Motor neuron (in vitro differentiated cells): ENCODE measurements at regions not wholly inside any gene's neighbourhood (a gene's known extent, or its start where the extent isn't known, plus 50 kb on each side); places are given as distances from the start of the nearest gene placed in this dataset.

Experiments used
- ATAC-seq, 8 experiments: fragments of 200-7000 bp; cut with Tn5 transposase; replicated peaks in 6 of 8; 2 replicates each; pipeline ENCODE4 v1.8.0; 2021; ENCODE audit warnings: mild to moderate bottlenecking in 8 of 8, moderate library complexity in 8 of 8
- H3K27ac ChIP-seq, 2 donors: fragments of 250-450 bp; sonication (Bioruptor Pico); 2 replicates each; pipeline ENCODE4 v1.9.0; 2021; ENCODE audit warnings: antibody characterized with exemption in 2 of 2, mild to moderate bottlenecking in 2 of 2, moderate library complexity in 1 of 2
- H3K4me1 ChIP-seq, 2 donors: fragments of 250-450 bp; sonication (Bioruptor Pico); replicated peaks in 1 of 2; 2 replicates each; pipeline ENCODE4 v1.6.1; 2021; ENCODE audit warnings: antibody characterized with exemption in 2 of 2, mild to moderate bottlenecking in 2 of 2, moderate library complexity in 1 of 2
- H3K4me3 ChIP-seq, 5 donors: fragments of 250-450 bp; sonication (Bioruptor Pico); 2 replicates each; pipeline ENCODE4 v1.9.0; 2021; ENCODE audit warnings: antibody characterized with exemption in 5 of 5, mild to moderate bottlenecking in 5 of 5, moderate library complexity in 4 of 5
- WGBS, 10 experiments: fragments of 450-650 bp; shearing (Covaris generic); methylation state at CpG; one replicate each; pipeline ENCODE4 v1.0.0; 2022; 5-methylcytosine and 5-hydroxymethylcytosine counted together
- in situ Hi-C, 9 experiments: fragments of 400-800 bp; cut with MboI; loops; one replicate each; pipeline ENCODE4 v1.15.0; 2021; ENCODE audit warnings: low sequenced_read_pairs in 9 of 9, low pct_unique_long_range_greater_than_20kb in 2 of 9; ENCODE audit not compliant: unreplicated experiment in 9 of 9

- Histone ChIP-seq H3K4me1 (peaks cover 0 to 5% of the 10 kb centered on the region in 2 donors), H3K27ac (no peak overlapping the region), H3K4me3 (no peak overlapping the region)
- in situ Hi-C loops: no loop called here
- WGBS, 10 experiments: 48 to 94% (median 75%) methylated on average over 2 to 6 of the region's 6 CpGs; no CpG with 5 or more reads in 2 of the 10 experiments
- ATAC-seq: no peak
Observed at GRCh38 chr2:177010146-177010545, 202.4 kb upstream of the HNRNPA3 start.

DNA sequence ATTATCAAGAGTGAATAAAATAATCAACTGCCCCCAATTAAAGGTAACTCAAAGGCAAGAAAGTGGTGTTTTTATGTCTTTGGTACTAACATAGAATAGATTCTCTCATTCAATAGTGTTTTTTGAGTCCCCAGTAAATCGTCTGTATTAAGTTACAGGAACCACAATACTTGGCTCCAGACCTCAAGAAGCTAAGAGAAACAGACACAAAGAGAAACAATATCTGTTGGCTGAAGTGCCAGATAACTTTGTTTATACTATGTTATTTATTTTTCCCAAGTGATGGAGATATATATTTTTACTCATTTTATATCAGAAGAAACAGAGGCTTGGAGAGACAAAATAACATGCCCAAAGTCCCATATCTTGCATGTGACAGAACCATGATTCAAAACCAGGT lies 201.7 kb upstream of the HNRNPA3 start:
- Histone ChIP-seq H3K4me1 (peaks cover 3 to 12% of the 10 kb centered on the region in 2 donors), H3K27ac (no peak overlapping the region), H3K4me3 (no peak overlapping the region)
- no peak for ATAC-seq
- in situ Hi-C loops: no loop called here
- 0 to 50% (median 33%) methylated on average over 1 of the region's 1 CpG; no CpG with 5 or more reads in 3 of the 10 experiments for WGBS, 10 experiments

DNA sequence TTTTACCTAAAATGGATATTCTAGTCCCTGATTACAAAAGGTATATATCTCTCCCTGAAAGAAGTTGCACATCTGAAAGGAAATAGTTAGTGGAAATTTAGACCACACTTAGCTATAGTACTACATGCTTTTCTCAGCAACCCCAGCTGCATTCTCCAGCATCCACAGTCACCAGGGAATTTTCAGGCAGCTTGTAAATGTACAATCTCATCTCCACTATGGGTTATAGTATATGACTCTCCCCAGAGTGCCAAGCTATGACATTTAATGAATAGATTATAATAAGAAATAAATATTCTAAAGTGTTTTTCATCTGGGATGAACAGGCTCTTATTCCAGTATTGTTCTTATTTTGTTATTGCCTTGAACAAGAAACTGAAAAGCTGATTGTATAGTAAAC lies 197.6 kb upstream of the HNRNPA3 start:
- H3K4me1 ChIP-seq: peaks cover 3 to 14% of the 10 kb centered on the region in 2 donors
- H3K4me3 ChIP-seq: no peak overlapping the region
- H3K27ac ChIP-seq: no peak overlapping the region
- in situ Hi-C loops: no loop called here
- no peak for ATAC-seq

DNA sequence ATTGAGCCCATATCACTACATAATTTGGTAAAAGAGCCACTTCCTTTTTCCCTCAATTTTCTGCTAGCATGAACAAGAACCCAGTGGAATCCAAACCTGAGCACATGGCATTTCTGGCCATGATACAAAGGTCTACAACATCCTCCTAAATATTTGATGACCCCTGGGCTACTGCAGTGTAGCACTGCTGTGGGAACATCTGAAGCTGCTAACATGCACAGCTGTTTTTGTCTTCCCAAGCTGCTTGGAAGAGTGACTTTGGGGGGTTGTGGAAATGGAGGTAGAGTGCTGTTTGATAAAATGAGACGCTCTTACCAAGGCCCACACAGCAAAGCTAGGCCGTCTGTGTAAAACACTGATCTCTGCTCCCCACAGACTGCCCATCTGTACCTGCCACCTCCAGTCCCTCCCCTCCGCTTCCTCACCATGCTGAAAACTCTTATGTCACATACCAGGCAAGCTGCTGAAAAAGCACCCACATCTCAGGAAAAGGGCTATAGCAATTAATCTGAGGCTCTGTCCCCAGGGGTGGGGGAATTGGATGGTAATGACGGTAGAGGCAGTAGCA lies 197.2 kb upstream of the HNRNPA3 start:
- Histone ChIP-seq H3K4me1 (peaks cover 3 to 14% of the 10 kb centered on the region in 2 donors), H3K27ac (no peak overlapping the region), H3K4me3 (no peak overlapping the region)
- ATAC-seq: peak in 5 of 8 experiments; percentile 13 to 81 (median 54)
- in situ Hi-C loops: no loop called here
- 40 to 80% methylated on average over 1 of the region's 4 CpGs; no CpG with 5 or more reads in 8 of the 10 experiments for WGBS, 10 experiments

DNA sequence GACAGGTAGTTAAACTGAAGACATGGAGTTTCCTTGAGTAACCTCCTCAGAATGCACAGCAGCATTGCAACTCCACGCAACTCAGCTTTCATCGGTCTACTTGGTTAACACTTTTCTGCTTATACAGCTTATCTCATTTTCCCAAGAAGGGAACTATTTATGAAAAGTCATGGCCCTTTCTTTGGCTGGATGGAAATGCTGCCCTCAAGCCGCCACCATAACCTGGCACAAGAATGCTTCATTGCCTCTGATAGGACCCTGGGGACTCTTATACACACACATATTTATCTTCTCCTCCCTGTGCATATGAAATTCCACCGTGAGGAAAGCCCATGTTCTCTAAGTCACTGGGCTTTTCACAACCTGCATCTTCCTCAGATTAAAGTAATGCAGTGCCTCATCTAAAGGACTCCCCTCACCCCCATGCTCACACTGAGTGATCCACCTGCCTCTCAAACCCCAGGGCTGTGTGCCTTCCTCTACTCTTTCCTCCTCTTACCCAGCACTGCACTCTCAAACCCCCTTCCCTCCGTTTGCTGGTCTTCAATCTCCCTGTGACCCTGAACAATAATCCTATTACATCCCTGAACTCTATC lies 192.0 kb upstream of the HNRNPA3 start:
- no peak overlapping the region for H3K27ac ChIP-seq
- peaks cover 0 to 18% of the 10 kb centered on the region in 2 donors for H3K4me1 ChIP-seq
- peak in 1 of 8 experiments; percentile 42 for ATAC-seq
- in situ Hi-C loops: no loop called here
- H3K4me3 ChIP-seq: no peak overlapping the region
- WGBS, 10 experiments: 13 to 75% (median 59%) methylated on average over 1 to 4 of the region's 5 CpGs; no CpG with 5 or more reads in 2 of the 10 experiments

GRCh38 chr2:177021706-177022343 lies 190.8 kb upstream of the HNRNPA3 start:
- peaks cover 0 to 13% of the 10 kb centered on the region in 2 donors for H3K4me1 ChIP-seq
- in situ Hi-C loops: no loop called here
- no peak overlapping the region for H3K27ac ChIP-seq
- no peak for ATAC-seq
- no peak overlapping the region for H3K4me3 ChIP-seq
- WGBS, 10 experiments: 17 to 100% (median 90%) methylated on average over 2 to 4 of the region's 7 CpGs; no CpG with 5 or more reads in 1 of the 10 experiments

DNA sequence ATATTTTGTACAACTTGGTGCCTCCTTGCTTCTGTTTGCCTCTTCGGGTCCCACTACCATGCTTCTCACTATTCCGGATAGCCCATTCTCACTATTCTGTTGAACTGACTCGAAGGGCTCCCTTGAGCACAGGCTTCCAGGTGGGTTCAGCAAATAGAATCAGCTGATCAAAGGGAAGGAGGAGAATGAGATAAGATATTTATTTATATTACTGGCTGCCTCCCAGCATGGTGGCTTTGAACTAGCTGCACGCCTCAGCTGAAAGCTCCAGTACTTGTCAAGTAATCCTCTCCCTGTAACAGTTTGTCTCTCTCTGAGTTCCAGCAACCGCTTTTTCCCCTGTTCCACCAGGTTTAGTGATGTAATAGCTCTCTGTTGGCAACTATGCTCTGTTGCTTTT lies 187.8 kb upstream of the HNRNPA3 start:
- peaks cover 0 to 21% of the 10 kb centered on the region in 2 donors for H3K4me1 ChIP-seq
- H3K27ac ChIP-seq: no peak overlapping the region
- no peak overlapping the region for H3K4me3 ChIP-seq
- 0 to 100% (median 80%) methylated on average over 1 to 5 of the region's 5 CpGs; no CpG with 5 or more reads in 2 of the 10 experiments for WGBS, 10 experiments
- in situ Hi-C loops: no loop called here
- no peak for ATAC-seq

- no peak for ATAC-seq
- in situ Hi-C loops: no loop called here
- 15 to 90% (median 60%) methylated on average over 1 to 2 of the region's 2 CpGs; no CpG with 5 or more reads in 3 of the 10 experiments for WGBS, 10 experiments
- Histone ChIP-seq H3K4me1 (peaks cover 14 to 30% of the 10 kb centered on the region in 2 donors), H3K27ac (no peak overlapping the region), H3K4me3 (no peak overlapping the region)
Observed at GRCh38 chr2:177026253-177026652, 186.3 kb upstream of the HNRNPA3 start.

DNA sequence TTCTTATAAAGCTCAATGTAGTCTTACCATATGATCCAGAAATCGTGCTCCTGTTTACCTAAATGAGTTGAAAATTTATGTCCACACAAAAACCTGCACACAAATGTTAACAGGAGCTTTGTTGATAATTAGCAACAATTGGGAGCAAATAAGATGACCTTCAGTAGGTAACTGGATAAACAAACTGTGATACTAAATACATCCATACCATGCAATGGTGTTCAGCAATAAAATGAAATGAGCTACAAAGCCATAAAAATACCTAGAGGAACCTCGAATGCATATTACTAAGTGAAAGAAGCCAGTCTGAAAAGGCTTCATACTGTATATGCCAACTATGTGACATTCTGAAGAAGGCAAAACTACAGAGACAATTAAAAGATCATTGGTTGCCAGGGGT lies 185.6 kb upstream of the HNRNPA3 start:
- Histone ChIP-seq H3K4me1 (peaks cover 21 to 30% of the 10 kb centered on the region in 2 donors), H3K27ac (no peak overlapping the region), H3K4me3 (no peak overlapping the region)
- in situ Hi-C loops: no loop called here
- 0 to 100% (median 48%) methylated on average over 1 to 2 of the region's 2 CpGs for WGBS, 10 experiments
- ATAC-seq: no peak

- H3K27ac ChIP-seq: no peak overlapping the region
- ATAC-seq: no peak
- in situ Hi-C loops: no loop called here
- peaks cover 25 to 39% of the 10 kb centered on the region in 2 donors for H3K4me1 ChIP-seq
- no peak overlapping the region for H3K4me3 ChIP-seq
- 84 to 100% (median 94%) methylated on average over 1 to 2 of the region's 2 CpGs; no CpG with 5 or more reads in 5 of the 10 experiments for whole genome bisulfite sequencing, 10 experiments
Observed at GRCh38 chr2:177028296-177028695, 184.3 kb upstream of the HNRNPA3 start.

- in situ Hi-C loops: no loop called here
- H3K4me1 ChIP-seq: peaks cover 25 to 42% of the 10 kb centered on the region in 2 donors
- no peak overlapping the region for H3K27ac ChIP-seq
- ATAC-seq: no peak
- 37 to 100% (median 83%) methylated on average over 1 to 2 of the region's 2 CpGs; no CpG with 5 or more reads in 1 of the 10 experiments for WGBS, 10 experiments
- H3K4me3 ChIP-seq: no peak overlapping the region
Observed at GRCh38 chr2:177029075-177029474, 183.5 kb upstream of the HNRNPA3 start.

DNA sequence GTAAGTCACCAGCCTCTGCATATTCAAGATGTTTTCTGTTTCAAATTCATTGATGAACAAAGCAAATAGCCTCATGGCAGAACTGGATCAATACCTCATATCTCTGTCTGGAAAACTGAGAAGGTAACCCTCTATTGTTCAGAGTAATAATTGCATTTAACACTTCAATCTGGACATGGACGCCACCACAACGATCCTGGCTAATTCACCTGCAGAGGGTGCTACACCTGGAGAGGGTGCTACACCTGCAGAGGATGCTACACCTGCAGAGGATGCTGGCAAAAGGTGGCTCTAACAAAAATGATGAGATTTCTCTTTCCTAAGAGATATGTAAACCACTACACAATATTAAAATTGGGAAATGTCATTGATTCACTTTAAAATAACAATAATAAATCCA lies 183.1 kb upstream of the HNRNPA3 start:
- in situ Hi-C loops: no loop called here
- Histone ChIP-seq H3K4me3 (no peak overlapping the region), H3K4me1 (peaks cover 25 to 42% of the 10 kb centered on the region in 2 donors), H3K27ac (no peak overlapping the region)
- 8 to 100% (median 63%) methylated on average over 2 of the region's 2 CpGs; no CpG with 5 or more reads in 4 of the 10 experiments for WGBS, 10 experiments
- no peak for ATAC-seq

DNA sequence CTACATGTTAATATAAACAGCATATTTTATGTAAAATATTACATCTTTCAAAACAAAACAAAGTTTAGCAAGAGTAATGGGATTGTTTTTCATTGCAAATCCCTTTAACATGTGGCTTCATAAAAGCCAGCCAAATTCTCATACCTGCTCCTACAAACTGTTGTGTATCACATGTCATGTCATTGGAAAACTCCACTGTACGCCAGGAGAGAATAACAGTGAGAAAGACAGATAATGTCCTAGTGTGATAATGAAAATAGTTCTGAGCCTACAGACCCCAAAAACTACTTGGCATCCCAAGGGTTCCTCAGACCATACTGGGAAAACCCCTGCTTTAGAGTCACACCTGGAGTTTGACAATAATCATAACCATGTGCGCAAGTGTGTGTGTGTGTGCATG lies 182.7 kb upstream of the HNRNPA3 start:
- in situ Hi-C loops: no loop called here
- ATAC-seq: no peak
- peaks cover 25 to 42% of the 10 kb centered on the region in 2 donors for H3K4me1 ChIP-seq
- no peak overlapping the region for H3K4me3 ChIP-seq
- WGBS, 10 experiments: 60 to 100% (median 100%) methylated on average over 1 to 2 of the region's 2 CpGs; no CpG with 5 or more reads in 2 of the 10 experiments
- no peak overlapping the region for H3K27ac ChIP-seq
